Large intestine (tissue), 3 donors: ENCODE measurements at regions not wholly inside any gene's neighbourhood (a gene's known extent, or its start where the extent isn't known, plus 50 kb on each side); places are given as distances from the start of the nearest gene placed in this dataset.

ENCODE experiments used
- DNase-seq, 2 donors: peaks; one replicate each; pipeline versions ENCODE4 v3.0.0 to v3.0.0-alpha.2; 2013
- H3K27ac ChIP-seq: one replicate; pipeline ENCODE4 v1.5.1; 2013; ENCODE audit warnings: low read length
- H3K27me3 ChIP-seq: 2 replicates; pipeline ENCODE4 v1.6.1; 2013; ENCODE audit warnings: low read length; ENCODE audit not compliant: control insufficient read depth, insufficient read depth
- H3K36me3 ChIP-seq: 2 replicates; pipeline ENCODE4 v1.6.1; 2013; ENCODE audit warnings: low read length; ENCODE audit not compliant: control insufficient read depth, insufficient read depth
- H3K4me1 ChIP-seq: one replicate; pipeline ENCODE4 v1.6.1; 2013; ENCODE audit warnings: low read length; ENCODE audit not compliant: control insufficient read depth, insufficient read depth
- H3K4me3 ChIP-seq: one replicate; pipeline ENCODE4 v1.5.1; 2013; ENCODE audit warnings: low read length
- H3K9me3 ChIP-seq: one replicate; pipeline ENCODE4 v1.6.1; 2013; ENCODE audit warnings: mild to moderate bottlenecking, low read depth, low read length, moderate library complexity; ENCODE audit not compliant: control insufficient read depth
- WGBS: methylation state at CpG from one replicate; pipeline ENCODE4 v1.1.5; 2013; ENCODE audit warnings: low lambda C conversion rate; ENCODE audit not compliant: insufficient coverage; 5-methylcytosine and 5-hydroxymethylcytosine counted together

- no peaks in the 10 kb centered on the region for H3K36me3 ChIP-seq
- no peak for DNase-seq
- peaks cover 3% of the 10 kb centered on the region for H3K27me3 ChIP-seq
- 80% methylated on average over 1 of the region's 5 CpGs for WGBS
- H3K4me1 ChIP-seq: no peaks in the 10 kb centered on the region
- H3K4me3 ChIP-seq: no peak overlapping the region
- H3K9me3 ChIP-seq: no peaks in the 10 kb centered on the region
- H3K27ac ChIP-seq: no peak overlapping the region
Observed at GRCh38 chr2:234331566-234331965, 165.3 kb downstream of the ARL4C start.

GRCh38 chr2:234330902-234331301, 166.0 kb downstream of the ARL4C start:
- no peak overlapping the region for H3K27ac ChIP-seq
- H3K4me1 ChIP-seq: no peaks in the 10 kb centered on the region
- DNase-seq: no peak
- H3K4me3 ChIP-seq: no peak overlapping the region
- H3K36me3 ChIP-seq: no peaks in the 10 kb centered on the region
- 50% methylated on average over 3 of the region's 5 CpGs for WGBS
- H3K27me3 ChIP-seq: peaks cover 3% of the 10 kb centered on the region
- no peaks in the 10 kb centered on the region for H3K9me3 ChIP-seq

- H3K27ac ChIP-seq: no peak overlapping the region
- H3K27me3 ChIP-seq: peaks cover 3% of the 10 kb centered on the region
- WGBS: 100% methylated on average over 1 of the region's 12 CpGs
- no peaks in the 10 kb centered on the region for H3K4me1 ChIP-seq
- no peak for DNase-seq
- no peak overlapping the region for H3K4me3 ChIP-seq
- H3K36me3 ChIP-seq: no peaks in the 10 kb centered on the region
- H3K9me3 ChIP-seq: no peaks in the 10 kb centered on the region
Observed at GRCh38 chr2:234329202-234329960, 167.5 kb downstream of the ARL4C start.

GRCh38 chr2:234328444-234328990, 168.4 kb downstream of the ARL4C start:
- Histone ChIP-seq H3K4me3 (no peak overlapping the region), H3K27ac (no peak overlapping the region), H3K27me3 (peaks cover 3% of the 10 kb centered on the region), H3K9me3 (no peaks in the 10 kb centered on the region), H3K36me3 (no peaks in the 10 kb centered on the region), H3K4me1 (no peaks in the 10 kb centered on the region)
- WGBS: 100% methylated on average over 1 of the region's 12 CpGs
- DNase-seq: no peak

GRCh38 chr2:234326694-234327093, 170.2 kb downstream of the ARL4C start:
- no peak for DNase-seq
- H3K27ac ChIP-seq: no peak overlapping the region
- no CpG with 5 or more reads among the region's 2 CpGs for WGBS

GRCh38 chr2:234324116-234324515, 172.8 kb downstream of the ARL4C start:
- no CpG with 5 or more reads among the region's 5 CpGs for WGBS
- Histone ChIP-seq H3K4me1 (no peaks in the 10 kb centered on the region), H3K27ac (no peak overlapping the region), H3K36me3 (no peaks in the 10 kb centered on the region), H3K9me3 (no peaks in the 10 kb centered on the region), H3K4me3 (no peak overlapping the region), H3K27me3 (no peaks in the 10 kb centered on the region)
- no peak for DNase-seq

More at GRCh38 chr2:234326694-234327093, 170.2 kb downstream of the ARL4C start:
- Histone ChIP-seq H3K9me3 (no peaks in the 10 kb centered on the region), H3K4me3 (no peak overlapping the region), H3K27me3 (peaks cover 2% of the 10 kb centered on the region), H3K36me3 (no peaks in the 10 kb centered on the region), H3K4me1 (no peaks in the 10 kb centered on the region)

- WGBS: 93% methylated on average over 2 of the region's 2 CpGs
- no peak for DNase-seq
- no peak overlapping the region for H3K27ac ChIP-seq
- no peaks in the 10 kb centered on the region for H3K36me3 ChIP-seq
- H3K4me3 ChIP-seq: no peak overlapping the region
- no peaks in the 10 kb centered on the region for H3K27me3 ChIP-seq
- H3K9me3 ChIP-seq: no peaks in the 10 kb centered on the region
- H3K4me1 ChIP-seq: no peaks in the 10 kb centered on the region
Observed at GRCh38 chr2:234322766-234323465, 174.0 kb downstream of the ARL4C start.

GRCh38 chr2:234320066-234320465, 176.8 kb downstream of the ARL4C start:
- no peaks in the 10 kb centered on the region for H3K4me1 ChIP-seq
- no peaks in the 10 kb centered on the region for H3K27me3 ChIP-seq
- H3K36me3 ChIP-seq: no peaks in the 10 kb centered on the region
- H3K4me3 ChIP-seq: no peak overlapping the region
- no peak overlapping the region for H3K27ac ChIP-seq
- WGBS: 86% methylated on average over 1 of the region's 3 CpGs
- no peak for DNase-seq
- no peaks in the 10 kb centered on the region for H3K9me3 ChIP-seq

- Histone ChIP-seq H3K27me3 (no peaks in the 10 kb centered on the region), H3K27ac (no peak overlapping the region), H3K4me3 (no peak overlapping the region), H3K4me1 (no peaks in the 10 kb centered on the region), H3K9me3 (no peaks in the 10 kb centered on the region), H3K36me3 (no peaks in the 10 kb centered on the region)
- WGBS: 86% methylated on average over 1 of the region's 3 CpGs
- DNase-seq: no peak
Observed at GRCh38 chr2:234318361-234318760, 178.5 kb downstream of the ARL4C start.

- no peaks in the 10 kb centered on the region for H3K27me3 ChIP-seq
- H3K9me3 ChIP-seq: no peaks in the 10 kb centered on the region
- DNase-seq: no peak
- WGBS: no CpG with 5 or more reads among the region's 4 CpGs
- H3K36me3 ChIP-seq: no peaks in the 10 kb centered on the region
- H3K4me1 ChIP-seq: no peaks in the 10 kb centered on the region
- H3K4me3 ChIP-seq: no peak overlapping the region
- no peak overlapping the region for H3K27ac ChIP-seq
Observed at GRCh38 chr2:234313558-234313957, 183.3 kb downstream of the ARL4C start.
